ENCODE measurements at regions not wholly inside any gene's neighbourhood (a gene's known extent, or its start where the extent isn't known, plus 50 kb on each side); places are given as distances from the start of the nearest gene placed in this dataset.

DNA sequence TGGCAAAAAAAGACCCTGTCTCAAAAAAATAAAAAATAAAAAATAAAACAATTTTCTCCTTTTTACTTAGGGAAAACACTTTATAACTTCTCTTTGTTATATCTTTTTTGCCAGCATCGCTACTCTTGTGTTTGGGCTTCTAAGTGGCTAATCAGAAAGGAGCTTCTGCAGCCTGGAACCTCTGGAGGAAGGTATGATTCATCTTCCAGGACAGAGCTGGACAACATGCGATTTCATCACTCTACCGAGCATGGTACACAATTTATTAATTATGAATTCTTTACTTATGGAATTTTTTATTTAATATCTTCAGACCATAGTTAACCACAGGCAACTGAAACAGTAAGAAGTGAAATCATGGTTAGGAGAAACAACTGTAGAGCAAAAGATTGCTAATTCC is 1254.3 kb upstream of the AGA start:
- no peak overlapping the region for H3K4me2 ChIP-seq (ENCODE audit: low read depth, low read length)
- no peaks in the 10 kb centered on the region for H3K27me3 ChIP-seq (ENCODE audit: control insufficient read depth, insufficient read depth, low read length)
- H2AK5ac ChIP-seq (ENCODE audit: low read depth, low read length), result no peak overlapping the region
- no peak overlapping the region for H4K8ac ChIP-seq (ENCODE audit: low read depth in 2 of 2, low read length in 2 of 2)
- no peak overlapping the region for H2AFZ ChIP-seq (replicated peaks; ENCODE audit: low read length, poor library complexity)
- H4K91ac ChIP-seq (ENCODE audit: insufficient read depth, low read depth, low read length), result no peak overlapping the region
- H2AK9ac ChIP-seq (replicated peaks; ENCODE audit: low read depth, low read length, poor library complexity), result no peak overlapping the region
- no peak overlapping the region for H3K18ac ChIP-seq (ENCODE audit: low read depth, low read length)
- H3K4me3 ChIP-seq (ENCODE audit: insufficient read depth, low read depth, low read length), result no peak overlapping the region
- DNase-seq (no peak), ATAC-seq (ENCODE audit: low read depth) (no peak)
- intact Hi-C loops (cut with micrococcal nuclease) (no loop called here), in situ Hi-C loops (cut with MboI; ENCODE audit: low sequenced_read_pairs) (no loop called here), dilution Hi-C loops (cut with HindIII; ENCODE audit: low sequenced_read_pairs, unreplicated experiment) (no loop called here)
- no peaks in the 10 kb centered on the region for H3K4me1 ChIP-seq (ENCODE audit: control insufficient read depth, insufficient read depth, low read length)
- BruUV-seq (replicated peaks), result no TSS peak
- H3K79me1 ChIP-seq (ENCODE audit: low read depth in 1 of 2, low read length in 2 of 2), result no peaks in the 10 kb centered on the region
- H3K4ac ChIP-seq (ENCODE audit: low read depth, low read length), result no peak overlapping the region
- H3K36me3 ChIP-seq (ENCODE audit: control insufficient read depth, insufficient read depth, low read length), result no peaks in the 10 kb centered on the region
- no peak overlapping the region for H2BK5ac ChIP-seq (ENCODE audit: low read depth, low read length, poor library complexity, severe bottlenecking)
- no peak overlapping the region for H3K14ac ChIP-seq (replicated peaks; ENCODE audit: low read depth, low read length)
- no CpG with 5 or more reads among the region's 3 CpGs for WGBS, 2 experiments (ENCODE audit: extremely low coverage in 2 of 2, insufficient read length in 1 of 2)
- ChIA-PET CTCF (interaction anchor here (0.7 kb wide), 1 partner anchor 1284 kb away, joined by 4 read pairs; no protein-coding TSS in a partner anchor), POLR2A (ENCODE audit: unreplicated experiment) (no interaction called here)
- no peak overlapping the region for H4K5ac ChIP-seq (ENCODE audit: low read depth, low read length)
- no peak overlapping the region for H3K23ac ChIP-seq (ENCODE audit: low read depth, low read length)
- H3K9ac ChIP-seq (ENCODE audit: low read depth, low read length), result no peak overlapping the region
- H2BK15ac ChIP-seq (ENCODE audit: low read depth, low read length), result no peak overlapping the region
- no peak overlapping the region for H2BK120ac ChIP-seq (ENCODE audit: low read depth, low read length)
- H3K56ac ChIP-seq (ENCODE audit: extremely low read depth, insufficient read depth, low read length), result no peak overlapping the region
- no peak overlapping the region for H3K27ac ChIP-seq (ENCODE audit: insufficient read depth, low read length)
- no peaks in the 10 kb centered on the region for H3K9me1 ChIP-seq (ENCODE audit: insufficient read depth, low read length)
- TF ChIP-seq, protein P1, sequence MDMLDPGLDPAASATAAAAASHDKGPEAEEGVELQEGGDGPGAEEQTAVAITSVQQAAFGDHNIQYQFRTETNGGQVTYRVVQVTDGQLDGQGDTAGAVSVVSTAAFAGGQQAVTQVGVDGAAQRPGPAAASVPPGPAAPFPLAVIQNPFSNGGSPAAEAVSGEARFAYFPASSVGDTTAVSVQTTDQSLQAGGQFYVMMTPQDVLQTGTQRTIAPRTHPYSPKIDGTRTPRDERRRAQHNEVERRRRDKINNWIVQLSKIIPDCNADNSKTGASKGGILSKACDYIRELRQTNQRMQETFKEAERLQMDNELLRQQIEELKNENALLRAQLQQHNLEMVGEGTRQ (IDR thresholded peaks at IDR 0.05; ENCODE audit: low read depth, low read length), result no peak
- no peak overlapping the region for H2BK20ac ChIP-seq (ENCODE audit: low read depth, low read length)
- no peaks in the 10 kb centered on the region for H4K20me1 ChIP-seq (ENCODE audit: insufficient read depth, low read length)
- H3K9me3 ChIP-seq (ENCODE audit: control insufficient read depth, insufficient read depth, low read length), result peaks cover 3% of the 10 kb centered on the region; the same call in 1 of the 2 replicates

Measured in IMR-90 (cell line).